ENCODE measurements at regions not wholly inside any gene's neighbourhood (a gene's known extent, or its start where the extent isn't known, plus 50 kb on each side); places are given as distances from the start of the nearest gene placed in this dataset.

DNA sequence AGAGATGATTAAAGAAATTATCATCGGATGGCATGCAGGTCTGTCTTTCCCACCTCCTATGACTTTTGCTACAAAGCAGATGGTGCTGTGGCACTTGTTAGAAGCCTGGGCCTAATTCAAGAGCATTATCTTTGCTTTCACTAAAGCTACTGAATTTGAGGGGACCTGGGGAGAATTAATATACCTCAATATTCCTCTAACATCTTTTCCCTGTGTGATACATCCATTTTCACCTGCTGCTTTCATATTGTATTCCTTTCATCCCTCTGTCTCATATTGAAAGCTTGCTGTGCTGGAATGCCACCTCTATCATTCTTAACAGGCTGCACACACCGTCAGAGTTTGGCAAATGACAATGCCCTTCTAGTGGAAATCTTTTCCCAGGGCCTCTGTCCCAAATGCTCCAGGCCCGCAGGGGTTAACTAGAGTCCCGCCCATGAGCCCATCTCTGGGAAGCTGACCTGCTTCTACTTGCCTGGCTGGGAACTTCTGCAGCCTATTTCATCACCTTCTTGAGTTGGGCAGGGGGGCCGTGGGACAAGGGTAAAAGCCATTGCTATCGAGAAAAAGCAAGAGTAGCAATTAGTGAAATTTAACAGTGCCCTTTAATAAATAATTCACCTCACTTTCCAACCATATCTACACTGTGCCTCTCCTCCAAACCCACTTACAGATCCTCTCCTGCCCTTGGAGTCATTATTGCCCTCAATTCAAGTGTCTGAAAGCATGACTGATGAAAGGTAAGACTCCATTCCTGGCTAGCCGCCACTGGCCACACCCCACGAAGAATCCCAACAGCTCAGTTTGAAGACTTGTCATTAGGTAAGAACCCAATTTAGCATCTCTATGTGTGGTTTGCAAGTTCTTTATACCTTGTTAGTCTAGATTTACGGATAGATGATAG, 126.7 kb upstream of the BTG1 start:
- Mint-ChIP-seq H3K4me3 (no peak overlapping the region), H3K9me3 (no peaks in the 10 kb centered on the region), H3K4me1 (peaks cover 7% of the 10 kb centered on the region), H3K36me3 (no peaks in the 10 kb centered on the region), H3K27ac (no peak overlapping the region), H3K27me3 (ENCODE audit: insufficient read depth, low read depth) (no peaks in the 10 kb centered on the region)
- Histone ChIP-seq H3K27ac (no peak overlapping the region), H3K79me2 (ENCODE audit: low read depth) (no peaks in the 10 kb centered on the region), H3K4me3 (no peak overlapping the region), H3K27me3 (no peaks in the 10 kb centered on the region), H4K20me1 (ENCODE audit: low read depth) (no peaks in the 10 kb centered on the region), H3K4me1 (peaks cover 5% of the 10 kb centered on the region), H3K9ac (no peak overlapping the region), H3K36me3 (no peaks in the 10 kb centered on the region), H2AFZ (replicated peaks) (peak overlapping the region; percentile 77), H3K9me3 (ENCODE audit: low read depth) (no peaks in the 10 kb centered on the region), H3F3A (ENCODE audit: low read depth) (no peaks in the 10 kb centered on the region), H3K4me2 (no peak overlapping the region)
- DNase-seq (ENCODE audit: low spot score): peak; percentile 25
- TF ChIP-seq EZH2 (IDR thresholded peaks at IDR 0.05) (no peak), EZH2phosphoT487 (IDR thresholded peaks at IDR 0.05) (no peak)
- TF ChIP-seq, protein P1, sequence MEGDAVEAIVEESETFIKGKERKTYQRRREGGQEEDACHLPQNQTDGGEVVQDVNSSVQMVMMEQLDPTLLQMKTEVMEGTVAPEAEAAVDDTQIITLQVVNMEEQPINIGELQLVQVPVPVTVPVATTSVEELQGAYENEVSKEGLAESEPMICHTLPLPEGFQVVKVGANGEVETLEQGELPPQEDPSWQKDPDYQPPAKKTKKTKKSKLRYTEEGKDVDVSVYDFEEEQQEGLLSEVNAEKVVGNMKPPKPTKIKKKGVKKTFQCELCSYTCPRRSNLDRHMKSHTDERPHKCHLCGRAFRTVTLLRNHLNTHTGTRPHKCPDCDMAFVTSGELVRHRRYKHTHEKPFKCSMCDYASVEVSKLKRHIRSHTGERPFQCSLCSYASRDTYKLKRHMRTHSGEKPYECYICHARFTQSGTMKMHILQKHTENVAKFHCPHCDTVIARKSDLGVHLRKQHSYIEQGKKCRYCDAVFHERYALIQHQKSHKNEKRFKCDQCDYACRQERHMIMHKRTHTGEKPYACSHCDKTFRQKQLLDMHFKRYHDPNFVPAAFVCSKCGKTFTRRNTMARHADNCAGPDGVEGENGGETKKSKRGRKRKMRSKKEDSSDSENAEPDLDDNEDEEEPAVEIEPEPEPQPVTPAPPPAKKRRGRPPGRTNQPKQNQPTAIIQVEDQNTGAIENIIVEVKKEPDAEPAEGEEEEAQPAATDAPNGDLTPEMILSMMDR (IDR thresholded peaks at IDR 0.05): no peak

DNA sequence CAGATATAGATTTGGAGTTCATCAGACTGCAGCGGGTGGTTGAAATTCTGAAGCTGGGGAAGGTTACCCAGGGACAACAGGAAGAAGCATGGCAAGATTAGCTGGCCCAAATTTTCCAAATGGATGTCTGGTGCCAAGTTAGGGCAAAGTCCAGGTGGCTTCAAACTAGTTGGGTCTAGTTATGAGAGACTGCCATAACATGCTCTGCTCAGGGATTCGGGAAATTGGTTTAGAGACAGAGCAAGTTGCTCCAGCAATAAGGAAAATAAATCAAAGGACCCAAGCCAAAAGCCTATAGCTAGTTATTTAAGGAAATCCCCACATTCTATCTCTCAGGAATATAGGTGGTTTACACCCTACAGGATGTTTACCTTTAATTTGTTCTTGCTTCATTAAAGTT, 125.7 kb upstream of the BTG1 start:
- no peaks in the 10 kb centered on the region for H3K36me3 ChIP-seq
- H3K27me3 ChIP-seq: no peaks in the 10 kb centered on the region
- DNase-seq (ENCODE audit: low spot score): no peak
- H3F3A ChIP-seq (ENCODE audit: low read depth): no peaks in the 10 kb centered on the region
- peaks cover 5% of the 10 kb centered on the region for H3K4me1 ChIP-seq
- H4K20me1 ChIP-seq (ENCODE audit: low read depth): no peaks in the 10 kb centered on the region
- H3K4me3 Mint-ChIP-seq: no peak overlapping the region
- no peak overlapping the region for H3K9ac ChIP-seq
- H3K36me3 Mint-ChIP-seq: no peaks in the 10 kb centered on the region
- no peaks in the 10 kb centered on the region for H3K27me3 Mint-ChIP-seq (ENCODE audit: insufficient read depth, low read depth)
- no peaks in the 10 kb centered on the region for H3K9me3 Mint-ChIP-seq
- no peak overlapping the region for H2AFZ ChIP-seq (replicated peaks)
- peaks cover 7% of the 10 kb centered on the region for H3K4me1 Mint-ChIP-seq
- no peaks in the 10 kb centered on the region for H3K9me3 ChIP-seq (ENCODE audit: low read depth)
- H3K4me2 ChIP-seq: no peak overlapping the region
- TF ChIP-seq EZH2phosphoT487 (IDR thresholded peaks at IDR 0.05) (no peak), EZH2 (IDR thresholded peaks at IDR 0.05) (no peak)
- TF ChIP-seq, protein P1 (IDR thresholded peaks at IDR 0.05): no peak
- no peak overlapping the region for H3K4me3 ChIP-seq
- no peaks in the 10 kb centered on the region for H3K79me2 ChIP-seq (ENCODE audit: low read depth)
- H3K27ac ChIP-seq: no peak overlapping the region
- H3K27ac Mint-ChIP-seq: no peak overlapping the region

DNA sequence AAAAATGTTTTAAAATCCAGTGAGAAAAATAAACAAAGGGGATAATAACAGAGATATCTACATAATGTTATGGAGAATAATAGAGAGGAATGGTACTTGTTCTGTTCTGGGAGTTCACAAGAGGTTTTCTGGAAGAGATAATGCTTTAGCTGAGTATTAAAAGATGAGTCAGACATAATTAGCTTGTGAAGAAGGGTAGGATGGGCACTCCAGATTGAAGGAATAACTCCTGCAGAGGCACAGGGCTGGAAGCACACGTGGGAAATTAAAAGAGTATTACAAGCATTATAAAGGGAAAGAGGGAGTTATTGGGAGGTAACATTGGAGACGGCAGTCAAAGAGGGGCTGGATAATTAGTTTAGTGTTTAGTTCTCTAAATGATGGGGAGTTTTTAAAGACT, 124.9 kb upstream of the BTG1 start:
- no peaks in the 10 kb centered on the region for H3K27me3 ChIP-seq
- no peaks in the 10 kb centered on the region for H3K9me3 ChIP-seq (ENCODE audit: low read depth)
- no peak overlapping the region for H3K4me2 ChIP-seq
- TF ChIP-seq EZH2phosphoT487 (IDR thresholded peaks at IDR 0.05): no peak
- TF ChIP-seq, protein P1 (IDR thresholded peaks at IDR 0.05): no peak
- no peak for TF ChIP-seq EZH2 (IDR thresholded peaks at IDR 0.05)
- H3K4me1 Mint-ChIP-seq: peaks cover 7% of the 10 kb centered on the region
- H3F3A ChIP-seq (ENCODE audit: low read depth): no peaks in the 10 kb centered on the region
- H3K4me3 ChIP-seq: no peak overlapping the region
- H3K36me3 Mint-ChIP-seq: no peaks in the 10 kb centered on the region
- H3K4me1 ChIP-seq: peaks cover 5% of the 10 kb centered on the region
- H3K27ac ChIP-seq: no peak overlapping the region
- no peaks in the 10 kb centered on the region for H3K79me2 ChIP-seq (ENCODE audit: low read depth)
- DNase-seq (ENCODE audit: low spot score): no peak
- H3K27me3 Mint-ChIP-seq (ENCODE audit: insufficient read depth, low read depth): no peaks in the 10 kb centered on the region
- H3K36me3 ChIP-seq: no peaks in the 10 kb centered on the region
- no peaks in the 10 kb centered on the region for H3K9me3 Mint-ChIP-seq
- no peak overlapping the region for H3K27ac Mint-ChIP-seq
- no peak overlapping the region for H2AFZ ChIP-seq (replicated peaks)
- no peak overlapping the region for H3K4me3 Mint-ChIP-seq
- H3K9ac ChIP-seq: no peak overlapping the region
- no peaks in the 10 kb centered on the region for H4K20me1 ChIP-seq (ENCODE audit: low read depth)

Data from neural progenitor cell (in vitro differentiated cells).